Endothelial cell of umbilical vein (primary cell): ENCODE measurements at regions not wholly inside any gene's neighbourhood (a gene's known extent, or its start where the extent isn't known, plus 50 kb on each side); places are given as distances from the start of the nearest gene placed in this dataset.

ENCODE experiments used
- BruUV-seq: library from RNA; stranded (reverse); fragments of 400-500 nt; replicated peaks from 2 replicates; lab custom pipeline; 2021; lab: Mats Ljungman, UMichigan
- CTCF ChIA-PET: fragments of 300-600, 350-600 bp; sonication (Branson Sonifier 250); formaldehyde crosslinking; loops from one replicate; lab custom pipeline; 2021; ENCODE audit warnings: antibody characterized with exemption, inconsistent platforms; lab: Charles Lee
- POLR2A ChIA-PET: fragments of 300-600, 350-600 bp; sonication (Branson Sonifier 250); formaldehyde crosslinking; loops from one replicate; lab custom pipeline; 2021; ENCODE audit warnings: antibody characterized with exemption, inconsistent platforms; lab: Charles Lee
- DNase-seq: peaks from one replicate; pipeline ENCODE4 v3.0.0-alpha.2; 2011; ENCODE audit warnings: low read depth, low spot score
- FAIRE-seq: peaks from 2 replicates; lab custom pipeline; 2011; peaks lifted over from hg19 to GRCh38; lab: Jason Lieb, UNC
- H2AFZ ChIP-seq: 2 replicates; pipeline ENCODE4 v1.6.0; 2012; ENCODE audit warnings: low read depth, low read length, control low read depth, inconsistent platforms
- H3K27ac ChIP-seq: 2 replicates; pipeline ENCODE4 v1.5.1; 2011; ENCODE audit warnings: low read depth, mild to moderate bottlenecking, control low read depth, low read length, moderate library complexity; ENCODE audit not compliant: insufficient read depth
- H3K27me3 ChIP-seq, 2 experiments: 2 replicates each; pipeline versions ENCODE4 v1.6.0 to v1.6.1; 2011; ENCODE audit warnings: low read length in 2 of 2, mixed read lengths in 1 of 2; ENCODE audit not compliant: control insufficient read depth in 2 of 2, insufficient read depth in 2 of 2
- H3K36me3 ChIP-seq, 2 experiments: 2 replicates in 1 of 2; 3 replicates in 1 of 2; pipeline ENCODE4 v1.5.1; 2011; ENCODE audit warnings: low read length in 2 of 2, mild to moderate bottlenecking in 1 of 2, moderate library complexity in 1 of 2; ENCODE audit not compliant: control insufficient read depth in 2 of 2, insufficient read depth in 2 of 2; ENCODE audit errors: extremely low read depth in 1 of 2
- H3K4me1 ChIP-seq: 3 replicates; pipeline ENCODE4 v1.5.1; 2011; ENCODE audit warnings: mild to moderate bottlenecking, low read length; ENCODE audit not compliant: control insufficient read depth, insufficient read depth; ENCODE audit errors: extremely low read depth
- H3K4me2 ChIP-seq: 2 replicates; pipeline ENCODE4 v1.6.1; 2011; ENCODE audit warnings: low read length, control low read depth, mixed read lengths; ENCODE audit not compliant: insufficient read depth
- H3K4me3 ChIP-seq, 3 experiments: fragments of 200-600 bp in 1 of 3; sonication (generic), shearing (Covaris generic) in 1 of 3; replicated peaks in 1 of 3; 2 replicates each; pipeline ENCODE4 v1.5.1; 2011 to 2016; ENCODE audit warnings: control low read depth in 3 of 3, low read length in 3 of 3, mild to moderate bottlenecking in 2 of 3, inconsistent platforms in 1 of 3, low read depth in 1 of 3, moderate library complexity in 1 of 3; ENCODE audit not compliant: insufficient read depth in 1 of 3
- H3K79me2 ChIP-seq: 2 replicates; pipeline ENCODE4 v1.6.0; 2012; ENCODE audit warnings: low read length, inconsistent platforms; ENCODE audit not compliant: control insufficient read depth, insufficient read depth
- H3K9ac ChIP-seq: replicated peaks from 2 replicates; pipeline ENCODE3; 2011; ENCODE audit warnings: low read length, control low read depth; ENCODE audit not compliant: insufficient read depth; ENCODE audit errors: extremely low read depth
- H3K9me1 ChIP-seq: replicated peaks from 3 replicates; pipeline ENCODE4 v1.6.0; 2011; ENCODE audit warnings: mild to moderate bottlenecking, low read length; ENCODE audit not compliant: control insufficient read depth, insufficient read depth; ENCODE audit errors: extremely low read depth
- H3K9me3 ChIP-seq: replicated peaks from 2 replicates; pipeline ENCODE4 v1.5.1; 2012; ENCODE audit warnings: low read length, inconsistent platforms; ENCODE audit not compliant: control insufficient read depth, insufficient read depth
- H4K20me1 ChIP-seq: replicated peaks from 2 replicates; pipeline ENCODE3; 2011; ENCODE audit warnings: mild to moderate bottlenecking, low read length; ENCODE audit not compliant: control insufficient read depth, insufficient read depth; ENCODE audit errors: extremely low read depth
- CTCF ChIP-seq, 2 donors: IDR thresholded peaks; 1 replicate in 1 of 2; 2 replicates in 1 of 2; pipeline ENCODE4 v1.5.1; 2011; ENCODE audit warnings: low read length in 2 of 2, mild to moderate bottlenecking in 2 of 2, moderate library complexity in 2 of 2, control low read depth in 1 of 2, inconsistent platforms in 1 of 2, low read depth in 1 of 2; ENCODE audit not compliant: insufficient read depth in 1 of 2; ENCODE audit errors: extremely low read depth in 1 of 2
- EZH2 ChIP-seq: IDR thresholded peaks from 2 replicates; pipeline ENCODE4 v1.6.1; 2012; ENCODE audit warnings: borderline replicate concordance, low read depth, mild to moderate bottlenecking, moderate library complexity, low read length, inconsistent platforms; ENCODE audit not compliant: severe bottlenecking
- FOS ChIP-seq: IDR thresholded peaks from 2 replicates; pipeline ENCODE4 v1.6.1; 2011; ENCODE audit warnings: mild to moderate bottlenecking, low read length, moderate library complexity, borderline replicate concordance; ENCODE audit not compliant: insufficient read depth
- GATA2 ChIP-seq: IDR thresholded peaks from 2 replicates; pipeline ENCODE4 v1.7.0; 2011; ENCODE audit warnings: low read depth, mild to moderate bottlenecking, moderate library complexity, mixed read lengths, low read length; ENCODE audit not compliant: insufficient read length, insufficient read depth
- JUN ChIP-seq: IDR thresholded peaks from 2 replicates; pipeline ENCODE4 v1.6.1; 2011; ENCODE audit warnings: borderline replicate concordance, low read depth; ENCODE audit not compliant: insufficient read length, insufficient read depth
- MAX ChIP-seq: IDR thresholded peaks from 2 replicates; pipeline ENCODE4 v1.6.1; 2011; ENCODE audit not compliant: insufficient read depth, insufficient read length
- MYC ChIP-seq: IDR thresholded peaks from one replicate; pipeline ENCODE4 v1.6.1; 2011; ENCODE audit warnings: mild to moderate bottlenecking, low read depth, low read length
- POLR2A ChIP-seq: IDR thresholded peaks from 2 replicates; pipeline ENCODE4 v1.6.1; 2012; ENCODE audit warnings: low read depth, mild to moderate bottlenecking, control low read depth, low read length
- POLR2AphosphoS5 ChIP-seq: IDR thresholded peaks from 2 replicates; pipeline ENCODE4 v1.6.1; 2012; ENCODE audit warnings: low read depth, mild to moderate bottlenecking, control low read depth, low read length, moderate library complexity; ENCODE audit not compliant: insufficient read depth
- dilution Hi-C: fragments of 300-500 bp; cut with MboI; formaldehyde crosslinking; loops from one replicate; pipeline ENCODE4 v1.15.0; 2019; ENCODE audit warnings: low sequenced_read_pairs; ENCODE audit not compliant: extremely low pct_ligation_motif_present
- intact Hi-C: fragments of 100-400 bp; cut with micrococcal nuclease; formaldehyde crosslinking; loops from one replicate; pipeline ENCODE4 v1.10.0; 2022

- Histone ChIP-seq H3K36me3 (no peaks in the 10 kb centered on the region), H3K9me1 (no peaks in the 10 kb centered on the region), H3K9ac (no peak overlapping the region), H3K27ac (no peak overlapping the region), H3K9me3 (no peaks in the 10 kb centered on the region), H3K79me2 (no peaks in the 10 kb centered on the region), H4K20me1 (no peaks in the 10 kb centered on the region), H3K4me1 (no peaks in the 10 kb centered on the region), H3K27me3 (no peaks in the 10 kb centered on the region), H3K4me2 (no peak overlapping the region), H2AFZ (no peak overlapping the region), H3K4me3 (no peak overlapping the region)
- BruUV-seq: no TSS peak
- FAIRE-seq (no peak), DNase-seq (no peak)
- POLR2A ChIA-PET: no interaction called here
- CTCF ChIA-PET: no interaction called here
- dilution Hi-C loops (no loop called here), intact Hi-C loops (no loop called here)
- TF ChIP-seq POLR2AphosphoS5 (no peak), EZH2 (no peak), MYC (no peak), MAX (no peak), POLR2A (no peak), FOS (no peak), GATA2 (no peak), CTCF (IDR thresholded peaks at IDR 0.05; ENCODE audit: extremely low read depth in 1 of 2, insufficient read depth in 1 of 2, low read depth in 1 of 2, low read length in 2 of 2) (no peak), JUN (no peak)
Observed at GRCh38 chr1:70842562-70842961, 205.1 kb downstream of the PTGER3 start.
